Transverse colon (tissue), 4 donors: ENCODE measurements at regions not wholly inside any gene's neighbourhood (a gene's known extent, or its start where the extent isn't known, plus 50 kb on each side); places are given as distances from the start of the nearest gene placed in this dataset.

Experiments used
- CTCF ChIP-seq, 5 experiments: fragments of 200-600 bp in 3 of 5; fragments of 450-650 bp in 2 of 5; sonication (generic) in 3 of 5; IDR thresholded peaks; 1 replicate in 2 of 5; 2 replicates in 3 of 5; pipeline ENCODE4 v1.5.1; 2016 to 2017; ENCODE audit warnings: antibody characterized with exemption in 5 of 5, inconsistent platforms in 3 of 5, mild to moderate bottlenecking in 2 of 5, moderate library complexity in 1 of 5
- EP300 ChIP-seq: sonication (generic); formaldehyde crosslinking; IDR thresholded peaks from one replicate; pipeline ENCODE4 v1.6.1; 2017; ENCODE audit warnings: antibody characterized with exemption, low read depth
- POLR2A ChIP-seq: fragments of 450-650 bp; IDR thresholded peaks from one replicate; pipeline ENCODE4 v1.6.1; 2016; ENCODE audit warnings: antibody characterized with exemption, mild to moderate bottlenecking, moderate library complexity
- POLR2AphosphoS5 ChIP-seq, 3 donors: sonication (generic); formaldehyde crosslinking; IDR thresholded peaks; one replicate each; pipeline ENCODE4 v1.6.1; 2016; ENCODE audit warnings: antibody characterized with exemption in 3 of 3

GRCh38 chr9:73655831-73656230 lies 504.2 kb downstream of the ANXA1 start:
- TF ChIP-seq CTCF (IDR thresholded peaks at IDR 0.05): no peak
- TF ChIP-seq EP300: no peak
- TF ChIP-seq POLR2A: no peak
- TF ChIP-seq POLR2AphosphoS5 (IDR thresholded peaks at IDR 0.05): no peak
